A549 (cell line): ENCODE measurements at regions not wholly inside any gene's neighbourhood (a gene's known extent, or its start where the extent isn't known, plus 50 kb on each side); places are given as distances from the start of the nearest gene placed in this dataset.

Experiments used
- ATAC-seq, 2 experiments: fragments of 200-7000 bp in 1 of 2; fragments of >200 bp in 1 of 2; cut with Nextera tagmentation in 1 of 2; cut with Tn5 transposase in 1 of 2; 3 replicates each; pipeline versions ENCODE4 v1.8.0 to v1.9.1; 2018 to 2020; ENCODE audit warnings: mild to moderate bottlenecking in 1 of 2, moderate library complexity in 1 of 2
- CTCF ChIA-PET: fragments of 300-600 bp; sonication (Branson Sonifier 250); formaldehyde crosslinking; extraction: SDS; loops from one replicate; lab custom pipeline; 2021; ENCODE audit warnings: antibody characterized with exemption, inconsistent platforms; lab: Yijun Ruan, JAX
- POLR2A ChIA-PET: fragments of 350-600 bp; formaldehyde crosslinking; extraction: SDS; loops from one replicate; lab custom pipeline; 2021; ENCODE audit warnings: antibody characterized with exemption, inconsistent platforms; lab: Yijun Ruan, JAX
- DNase-seq, 2 experiments: peaks; one replicate each; pipeline versions ENCODE4 v3.0.0 to v3.0.0-alpha.2; 2011 to 2016; ENCODE audit warnings: low read depth in 1 of 2, low spot score in 1 of 2
- FAIRE-seq: peaks from 2 replicates; lab custom pipeline; 2011; peaks lifted over from hg19 to GRCh38; lab: Jason Lieb, UNC
- H3K27ac ChIP-seq, 2 experiments: fragments of >200 bp; sonication (Bioruptor Twin); formaldehyde crosslinking; 3 replicates each; pipeline ENCODE4 v1.5.1; 2016 to 2017
- H3K4me1 ChIP-seq: fragments of >200 bp; sonication (Bioruptor Twin); formaldehyde crosslinking; 3 replicates; pipeline ENCODE4 v1.6.1; 2016
- H3K4me2 ChIP-seq: fragments of >200 bp; sonication (Bioruptor Twin); formaldehyde crosslinking; 3 replicates; pipeline ENCODE4 v1.6.1; 2016
- H3K4me3 ChIP-seq: fragments of >200 bp; sonication (Bioruptor Twin); formaldehyde crosslinking; 3 replicates; pipeline ENCODE4 v1.5.1; 2016
- H3K9me3 ChIP-seq: fragments of >200 bp; sonication (Bioruptor Twin); formaldehyde crosslinking; 3 replicates; pipeline ENCODE4 v1.6.1; 2016
- CBX8 ChIP-seq: fragments of 200-600 bp; sonication (generic); IDR thresholded peaks from 2 replicates; pipeline ENCODE4 v1.6.1; 2016
- CTCF ChIP-seq: fragments of >200 bp; sonication (Bioruptor Twin); formaldehyde crosslinking; IDR thresholded peaks from 3 replicates; pipeline ENCODE4 v1.5.1; 2016
- EHF ChIP-seq: fragments of 250-450 bp; sonication (Bioruptor Pico); IDR thresholded peaks from 2 replicates; pipeline ENCODE4 v1.5.0; 2020; ENCODE audit warnings: mild to moderate bottlenecking
- FOSB ChIP-seq: fragments of 250-450 bp; sonication (Bioruptor Pico); IDR thresholded peaks from 2 replicates; pipeline ENCODE4 v1.5.0; 2020; ENCODE audit warnings: mild to moderate bottlenecking, moderate library complexity
- FOSL2 ChIP-seq, 2 experiments: fragments of 450-650 bp in 1 of 2; fragments of >200 bp in 1 of 2; sonication (Bioruptor Twin) in 1 of 2; formaldehyde crosslinking; IDR thresholded peaks; 2 replicates each; pipeline versions ENCODE4 v1.5.0 to v1.6.1; 2016 to 2020; ENCODE audit warnings: mild to moderate bottlenecking in 1 of 2, moderate library complexity in 1 of 2
- FOXS1 ChIP-seq: fragments of 250-450 bp; sonication (Bioruptor Pico); IDR thresholded peaks from 2 replicates; pipeline ENCODE4 v1.5.0; 2020; ENCODE audit warnings: mild to moderate bottlenecking, moderate library complexity
- GATA3 ChIP-seq: IDR thresholded peaks from 2 replicates; pipeline ENCODE4 v1.6.1; 2012; ENCODE audit warnings: borderline replicate concordance
- HOXB13 ChIP-seq: fragments of 250-450 bp; sonication (Bioruptor Pico); IDR thresholded peaks from 2 replicates; pipeline ENCODE4 v1.5.0; 2020; ENCODE audit warnings: low read depth, mild to moderate bottlenecking, moderate library complexity
- JUN ChIP-seq, 2 experiments: fragments of >200 bp; sonication (Bioruptor Twin); formaldehyde crosslinking; IDR thresholded peaks; 2 replicates in 1 of 2; 3 replicates in 1 of 2; pipeline ENCODE4 v1.6.1; 2016 to 2017
- KDM1A ChIP-seq: fragments of 200-600 bp; sonication (generic); IDR thresholded peaks from 2 replicates; pipeline ENCODE4 v1.6.1; 2016; ENCODE audit warnings: low read depth, mild to moderate bottlenecking
- PHF8 ChIP-seq: fragments of 200-600 bp; sonication (generic); IDR thresholded peaks from 2 replicates; pipeline ENCODE4 v1.6.1; 2016; ENCODE audit warnings: low read depth, mild to moderate bottlenecking, antibody characterized with exemption, moderate library complexity, borderline replicate concordance
- POLR2A ChIP-seq: IDR thresholded peaks from 2 replicates; pipeline ENCODE4 v1.6.1; 2012; ENCODE audit warnings: mild to moderate bottlenecking, low read length
- ZC3H11A ChIP-seq: fragments of 450-650 bp; IDR thresholded peaks from 2 replicates; pipeline ENCODE4 v1.6.1; 2014; ENCODE audit warnings: antibody characterized with exemption, mild to moderate bottlenecking
- ZFP36 ChIP-seq: fragments of 450-650 bp; IDR thresholded peaks from 2 replicates; pipeline ENCODE4 v1.6.1; 2014; ENCODE audit warnings: borderline replicate concordance; ENCODE audit not compliant: partially characterized antibody
- ZNF302 ChIP-seq: fragments of 250-450 bp; sonication (Bioruptor Pico); IDR thresholded peaks from 2 replicates; pipeline ENCODE4 v1.9.0; 2021; ENCODE audit warnings: inconsistent platforms, mild to moderate bottlenecking, moderate library complexity
- WGBS: methylation state at CpG from one replicate; pipeline ENCODE4 v1.1.6; 2017; ENCODE audit errors: missing lambda C conversion rate; 5-methylcytosine and 5-hydroxymethylcytosine counted together
- TF ChIP-seq, protein P1 (sequence below): fragments of 200-600 bp; sonication (generic); IDR thresholded peaks from 2 replicates; pipeline ENCODE4 v1.6.1; 2016; ENCODE audit warnings: antibody characterized with exemption, mild to moderate bottlenecking, moderate library complexity

GRCh38 chr6:106751501-106752252 lies 122.3 kb downstream of the QRSL1 start:
- CTCF ChIA-PET, result no interaction called here

GRCh38 chr6:106750946-106751345 lies 121.6 kb downstream of the QRSL1 start:
- WGBS, result 87% methylated on average over 4 of the region's 4 CpGs
- ChIA-PET CTCF (interaction anchor here (0.7 kb wide), 1 partner anchor 228 kb away, joined by 5 read pairs; no protein-coding TSS in a partner anchor), POLR2A (no interaction called here)
- no peak for FAIRE-seq
- DNase-seq, result no peak
- TF ChIP-seq CTCF (no peak), ZC3H11A (no peak), FOXS1 (CRISPR knock-in tag) (no peak)
- H3K4me1 ChIP-seq, result peaks cover 69% of the 10 kb centered on the region
- H3K9me3 ChIP-seq, result no peaks in the 10 kb centered on the region
- ATAC-seq, result no peak
- no peak overlapping the region for H3K4me3 ChIP-seq
- peak overlapping the region; percentile 49; the same call in 2 of the 3 replicates for H3K4me2 ChIP-seq
- H3K27ac ChIP-seq, result peak overlapping the region; percentile 70 to 89

More at GRCh38 chr6:106751501-106752252, 122.3 kb downstream of the QRSL1 start:
- H3K27ac ChIP-seq, result peak overlapping the region; percentile 70 to 89
- WGBS, result 22% methylated on average over 4 of the region's 6 CpGs
- POLR2A ChIA-PET, result no interaction called here
- peaks cover 64% of the 10 kb centered on the region for H3K4me1 ChIP-seq
- FAIRE-seq, result no peak
- ATAC-seq, result peak; percentile 38 to 53; a peak in 5 of 6 replicates
- H3K4me2 ChIP-seq, result peak overlapping the region; percentile 49
- no peaks in the 10 kb centered on the region for H3K9me3 ChIP-seq
- TF ChIP-seq FOSL2 (IDR thresholded peaks at IDR 0.05) (no peak), FOSL2 (CRISPR knock-in tag; IDR thresholded peaks at IDR 0.05) (0 out of 2 replicates have a peak, but pooled peaks have one; percentile 14), GATA3 (peak; percentile 22; the same call in 1 of the 2 replicates), PHF8 (no peak)
- no peak overlapping the region for H3K4me3 ChIP-seq
- peak; percentile 25 to 43 for DNase-seq

GRCh38 chr6:106750142-106750918 lies 121.0 kb downstream of the QRSL1 start:
- Histone ChIP-seq H3K27ac (peak overlapping the region; percentile 89 to 97), H3K4me2 (peak overlapping the region; percentile 37; the same call in 2 of the 3 replicates)

GRCh38 chr6:106749609-106750008 lies 120.2 kb downstream of the QRSL1 start:
- ChIA-PET CTCF (interaction anchor here (0.6 to 1.5 kb wide), 2 partner anchors 29 to 88 kb away, joined by 3 to 4 read pairs; no protein-coding TSS in a partner anchor), POLR2A (no interaction called here)
- Histone ChIP-seq H3K27ac (peak overlapping the region; percentile 89 to 97), H3K4me2 (peak overlapping the region; percentile 37; the same call in 2 of the 3 replicates), H3K9me3 (no peaks in the 10 kb centered on the region), H3K4me1 (peaks cover 82% of the 10 kb centered on the region), H3K4me3 (no peak overlapping the region)
- TF ChIP-seq, protein P1, sequence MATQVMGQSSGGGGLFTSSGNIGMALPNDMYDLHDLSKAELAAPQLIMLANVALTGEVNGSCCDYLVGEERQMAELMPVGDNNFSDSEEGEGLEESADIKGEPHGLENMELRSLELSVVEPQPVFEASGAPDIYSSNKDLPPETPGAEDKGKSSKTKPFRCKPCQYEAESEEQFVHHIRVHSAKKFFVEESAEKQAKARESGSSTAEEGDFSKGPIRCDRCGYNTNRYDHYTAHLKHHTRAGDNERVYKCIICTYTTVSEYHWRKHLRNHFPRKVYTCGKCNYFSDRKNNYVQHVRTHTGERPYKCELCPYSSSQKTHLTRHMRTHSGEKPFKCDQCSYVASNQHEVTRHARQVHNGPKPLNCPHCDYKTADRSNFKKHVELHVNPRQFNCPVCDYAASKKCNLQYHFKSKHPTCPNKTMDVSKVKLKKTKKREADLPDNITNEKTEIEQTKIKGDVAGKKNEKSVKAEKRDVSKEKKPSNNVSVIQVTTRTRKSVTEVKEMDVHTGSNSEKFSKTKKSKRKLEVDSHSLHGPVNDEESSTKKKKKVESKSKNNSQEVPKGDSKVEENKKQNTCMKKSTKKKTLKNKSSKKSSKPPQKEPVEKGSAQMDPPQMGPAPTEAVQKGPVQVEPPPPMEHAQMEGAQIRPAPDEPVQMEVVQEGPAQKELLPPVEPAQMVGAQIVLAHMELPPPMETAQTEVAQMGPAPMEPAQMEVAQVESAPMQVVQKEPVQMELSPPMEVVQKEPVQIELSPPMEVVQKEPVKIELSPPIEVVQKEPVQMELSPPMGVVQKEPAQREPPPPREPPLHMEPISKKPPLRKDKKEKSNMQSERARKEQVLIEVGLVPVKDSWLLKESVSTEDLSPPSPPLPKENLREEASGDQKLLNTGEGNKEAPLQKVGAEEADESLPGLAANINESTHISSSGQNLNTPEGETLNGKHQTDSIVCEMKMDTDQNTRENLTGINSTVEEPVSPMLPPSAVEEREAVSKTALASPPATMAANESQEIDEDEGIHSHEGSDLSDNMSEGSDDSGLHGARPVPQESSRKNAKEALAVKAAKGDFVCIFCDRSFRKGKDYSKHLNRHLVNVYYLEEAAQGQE, result no peak
- TF ChIP-seq HOXB13 (CRISPR knock-in tag) (no peak), CBX8 (no peak), POLR2A (no peak), KDM1A (no peak), JUN (IDR thresholded peaks at IDR 0.05) (no peak)
- ATAC-seq (no peak), FAIRE-seq (no peak), DNase-seq (no peak)
- WGBS, result 32% methylated on average over 4 of the region's 4 CpGs

More at GRCh38 chr6:106750142-106750918, 121.0 kb downstream of the QRSL1 start:
- CTCF ChIA-PET, result interaction anchor here (0.6 to 0.7 kb wide), 2 partner anchors 89 to 229 kb away, joined by 3 to 5 read pairs; no protein-coding TSS in a partner anchor
- no peak for FAIRE-seq
- no peak for ATAC-seq
- POLR2A ChIA-PET, result no interaction called here
- Histone ChIP-seq H3K4me3 (no peak overlapping the region), H3K4me1 (peaks cover 75% of the 10 kb centered on the region), H3K9me3 (no peaks in the 10 kb centered on the region)
- DNase-seq, result no peak
- TF ChIP-seq FOSB (CRISPR knock-in tag), result no peak
- TF ChIP-seq ZFP36, result no peak
- no peak for TF ChIP-seq ZNF302 (CRISPR knock-in tag)
- no peak for TF ChIP-seq EHF (CRISPR knock-in tag)
- 84% methylated on average over 9 of the region's 9 CpGs for WGBS
